Loucy (cell line): ENCODE measurements at regions not wholly inside any gene's neighbourhood (a gene's known extent, or its start where the extent isn't known, plus 50 kb on each side); places are given as distances from the start of the nearest gene placed in this dataset.

Experiments
- H2AFZ ChIP-seq: fragments of 200-600 bp; sonication (generic); 2 replicates; pipeline ENCODE4 v1.6.0; 2016; ENCODE audit warnings: antibody characterized with exemption, mild to moderate bottlenecking, low read length, moderate library complexity
- H3F3A ChIP-seq: fragments of 200-600 bp; 2 replicates; pipeline ENCODE4 v1.6.0; 2016; ENCODE audit warnings: antibody characterized with exemption, low read depth, mild to moderate bottlenecking
- H3K27me3 ChIP-seq: fragments of 200-600 bp; sonication (generic); 2 replicates; pipeline ENCODE4 v1.6.1; 2014; ENCODE audit warnings: low read length, mild to moderate bottlenecking; ENCODE audit not compliant: insufficient read depth, poor library complexity, severe bottlenecking
- H3K36me3 ChIP-seq: fragments of 200-600 bp; sonication (generic); 2 replicates; pipeline ENCODE4 v1.6.1; 2016; ENCODE audit warnings: low read length; ENCODE audit not compliant: insufficient read depth
- H3K4me1 ChIP-seq: fragments of 200-600 bp; sonication (generic); 2 replicates; pipeline ENCODE4 v1.5.1; 2014; ENCODE audit warnings: low read length, mild to moderate bottlenecking; ENCODE audit not compliant: insufficient read depth, poor library complexity, severe bottlenecking
- H3K4me2 ChIP-seq: fragments of 200-600 bp; sonication (generic); 2 replicates; pipeline ENCODE4 v1.6.0; 2014; ENCODE audit warnings: antibody characterized with exemption, low read length, low read depth, mild to moderate bottlenecking; ENCODE audit not compliant: poor library complexity, severe bottlenecking
- H3K4me3 ChIP-seq: fragments of 200-600 bp; sonication (generic); 2 replicates; pipeline ENCODE4 v1.5.1; 2014; ENCODE audit warnings: low read length, mild to moderate bottlenecking, mixed read lengths; ENCODE audit not compliant: poor library complexity, severe bottlenecking
- H3K79me2 ChIP-seq: fragments of 200-600 bp; sonication (generic); 2 replicates; pipeline ENCODE4 v1.6.1; 2014; ENCODE audit warnings: low read length; ENCODE audit not compliant: insufficient read depth
- H3K9ac ChIP-seq: fragments of 200-600 bp; sonication (generic); 2 replicates; pipeline ENCODE4 v1.6.0; 2014; ENCODE audit warnings: mild to moderate bottlenecking, low read depth, low read length, moderate library complexity; ENCODE audit not compliant: poor library complexity, severe bottlenecking
- H3K9me2 ChIP-seq: fragments of 200-600 bp; sonication (generic); replicated peaks from 2 replicates; pipeline ENCODE4 v1.6.1; 2016; ENCODE audit warnings: low read depth, low read length, mixed read lengths
- H3K9me3 ChIP-seq: fragments of 200-600 bp; sonication (generic); 2 replicates; pipeline ENCODE4 v1.6.1; 2014; ENCODE audit warnings: mild to moderate bottlenecking, antibody characterized with exemption, low read length, low read depth; ENCODE audit not compliant: insufficient read depth
- H4K20me1 ChIP-seq: fragments of 200-600 bp; sonication (generic); 2 replicates; pipeline ENCODE4 v1.6.0; 2014; ENCODE audit warnings: antibody characterized with exemption, low read length, mild to moderate bottlenecking; ENCODE audit not compliant: insufficient read depth, poor library complexity, severe bottlenecking
- CTCF ChIP-seq: fragments of 200-600 bp; sonication (generic); conservative IDR thresholded peaks from 2 replicates; pipeline ENCODE4 v1.5.1; 2014; ENCODE audit warnings: mild to moderate bottlenecking, antibody characterized with exemption, low read length
- EZH2phosphoT487 ChIP-seq: fragments of 200-600 bp; IDR thresholded peaks from 2 replicates; pipeline ENCODE4 v1.6.1; 2018; ENCODE audit warnings: antibody characterized with exemption, mild to moderate bottlenecking, moderate library complexity, borderline replicate concordance

DNA sequence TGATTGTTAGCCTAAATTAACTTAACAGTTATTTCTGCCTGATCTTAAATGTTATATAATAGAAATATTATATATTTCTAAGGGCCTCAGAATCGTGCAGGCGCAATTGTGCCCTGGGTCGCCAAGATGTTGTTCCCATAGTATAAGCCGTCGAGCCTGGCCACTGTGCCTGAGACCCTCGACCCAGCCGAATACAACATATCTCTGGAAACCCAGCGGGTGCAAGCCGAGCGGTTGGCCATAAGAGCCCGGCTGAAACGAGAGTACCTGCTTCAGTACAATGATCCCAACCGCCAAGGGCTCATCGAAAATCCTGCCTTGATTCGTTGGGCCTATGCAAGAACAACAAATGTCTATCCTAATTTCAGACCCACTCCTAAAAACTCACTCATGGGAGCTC is 549.8 kb downstream of the KCTD8 start:
- H3K4me2 ChIP-seq, result no peak overlapping the region
- H2AFZ ChIP-seq, result no peak overlapping the region
- no peak for TF ChIP-seq CTCF
- no peak for TF ChIP-seq EZH2phosphoT487
- H3K27me3 ChIP-seq, result no peaks in the 10 kb centered on the region
- H3K9me3 ChIP-seq, result no peaks in the 10 kb centered on the region; the same call in 1 of the 2 replicates
- H3K36me3 ChIP-seq, result no peaks in the 10 kb centered on the region
- H4K20me1 ChIP-seq, result no peaks in the 10 kb centered on the region
- no peak overlapping the region for H3K9ac ChIP-seq
- no peaks in the 10 kb centered on the region for H3K4me1 ChIP-seq
- no peaks in the 10 kb centered on the region for H3K9me2 ChIP-seq
- H3K4me3 ChIP-seq, result no peak overlapping the region
- H3K79me2 ChIP-seq, result no peaks in the 10 kb centered on the region
- no peaks in the 10 kb centered on the region for H3F3A ChIP-seq

DNA sequence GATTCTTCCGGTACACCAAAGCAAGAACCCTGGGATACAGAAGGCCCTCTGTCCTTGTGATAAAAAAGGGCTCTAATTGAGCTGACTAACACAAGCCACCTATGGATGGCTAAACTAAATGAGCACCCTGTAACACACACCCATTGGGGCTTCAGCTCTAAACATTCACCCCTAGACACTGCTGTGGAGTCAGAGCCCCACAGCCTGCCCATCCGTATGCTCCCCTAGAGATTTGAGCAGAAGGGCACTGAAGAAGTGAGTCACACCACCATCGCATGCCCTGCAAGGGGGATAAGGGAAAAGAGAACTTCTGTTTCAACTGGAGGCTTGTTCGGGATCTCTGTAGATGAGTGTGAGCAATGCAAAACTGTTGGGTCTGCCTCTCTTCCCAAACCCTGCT is 545.2 kb downstream of the KCTD8 start:
- H3K9me2 ChIP-seq, result no peaks in the 10 kb centered on the region
- no peak overlapping the region for H3K9ac ChIP-seq
- no peaks in the 10 kb centered on the region for H3K79me2 ChIP-seq
- H3K4me1 ChIP-seq, result no peaks in the 10 kb centered on the region
- H3K36me3 ChIP-seq, result no peaks in the 10 kb centered on the region
- no peaks in the 10 kb centered on the region for H3F3A ChIP-seq
- H4K20me1 ChIP-seq, result no peaks in the 10 kb centered on the region
- no peaks in the 10 kb centered on the region for H3K9me3 ChIP-seq
- no peak overlapping the region for H2AFZ ChIP-seq
- TF ChIP-seq CTCF (no peak), EZH2phosphoT487 (no peak)
- H3K4me3 ChIP-seq, result no peak overlapping the region
- no peaks in the 10 kb centered on the region for H3K27me3 ChIP-seq
- H3K4me2 ChIP-seq, result no peak overlapping the region

DNA sequence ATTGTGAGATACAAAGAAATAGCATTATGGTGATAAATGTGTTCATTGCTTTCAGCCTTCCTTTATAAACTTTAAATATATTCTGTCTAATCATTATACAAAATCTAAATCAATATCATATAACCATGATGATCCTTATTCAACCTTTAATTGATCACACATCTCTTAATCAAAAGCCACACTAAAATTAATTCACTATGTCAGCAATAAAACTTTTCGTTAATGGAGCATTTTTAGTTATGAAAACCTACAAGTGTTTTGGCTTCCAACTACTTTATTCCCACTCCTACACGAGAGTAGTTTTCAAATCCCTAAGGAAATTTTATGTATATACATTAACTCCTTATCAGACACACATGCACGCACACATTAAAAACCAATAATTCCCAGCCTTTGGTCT is 530.2 kb downstream of the KCTD8 start:
- Histone ChIP-seq H3K9me3 (no peaks in the 10 kb centered on the region), H3K9ac (no peak overlapping the region), H3K4me2 (no peak overlapping the region), H3K36me3 (no peaks in the 10 kb centered on the region), H3F3A (no peaks in the 10 kb centered on the region), H3K79me2 (no peaks in the 10 kb centered on the region), H4K20me1 (no peaks in the 10 kb centered on the region), H2AFZ (no peak overlapping the region), H3K4me3 (no peak overlapping the region), H3K4me1 (no peaks in the 10 kb centered on the region), H3K27me3 (no peaks in the 10 kb centered on the region), H3K9me2 (no peaks in the 10 kb centered on the region)
- TF ChIP-seq CTCF, result no peak
- no peak for TF ChIP-seq EZH2phosphoT487
